HG03139 (cell line): ENCODE measurements at regions not wholly inside any gene's neighbourhood (a gene's known extent, or its start where the extent isn't known, plus 50 kb on each side); places are given as distances from the start of the nearest gene placed in this dataset.

Source experiments
- ATAC-seq: cut with Tn5 transposase; IDR thresholded peaks from one replicate; pipeline ENCODE4 v1.9.1; 2021; ENCODE audit not compliant: unreplicated experiment

GRCh38 chr4:57501720-57502119 lies 391.5 kb upstream of the IGFBP7 start:
- ATAC-seq: no peak

DNA sequence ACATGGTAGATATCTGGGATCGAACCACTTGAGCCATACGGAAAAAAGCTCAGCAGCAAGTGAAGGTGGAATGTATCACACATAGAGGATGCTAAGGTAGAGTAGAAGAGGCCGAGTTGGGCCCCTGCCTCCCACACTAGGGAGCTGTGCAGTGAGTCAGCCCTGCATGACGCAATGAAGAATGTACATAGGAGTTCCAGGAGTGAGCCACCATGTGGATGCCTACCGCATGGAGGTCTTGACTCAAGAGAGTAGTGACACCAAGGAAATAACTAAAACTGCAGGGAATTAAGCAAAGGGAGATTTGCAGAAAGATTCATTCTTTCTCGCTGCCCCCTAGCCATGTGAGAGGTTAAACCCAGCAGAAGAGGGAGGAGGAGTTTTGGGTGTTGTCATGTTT lies 389.6 kb upstream of the IGFBP7 start:
- no peak for ATAC-seq

GRCh38 chr4:57498251-57498650 lies 388.1 kb upstream of the IGFBP7 start:
- no peak for ATAC-seq

DNA sequence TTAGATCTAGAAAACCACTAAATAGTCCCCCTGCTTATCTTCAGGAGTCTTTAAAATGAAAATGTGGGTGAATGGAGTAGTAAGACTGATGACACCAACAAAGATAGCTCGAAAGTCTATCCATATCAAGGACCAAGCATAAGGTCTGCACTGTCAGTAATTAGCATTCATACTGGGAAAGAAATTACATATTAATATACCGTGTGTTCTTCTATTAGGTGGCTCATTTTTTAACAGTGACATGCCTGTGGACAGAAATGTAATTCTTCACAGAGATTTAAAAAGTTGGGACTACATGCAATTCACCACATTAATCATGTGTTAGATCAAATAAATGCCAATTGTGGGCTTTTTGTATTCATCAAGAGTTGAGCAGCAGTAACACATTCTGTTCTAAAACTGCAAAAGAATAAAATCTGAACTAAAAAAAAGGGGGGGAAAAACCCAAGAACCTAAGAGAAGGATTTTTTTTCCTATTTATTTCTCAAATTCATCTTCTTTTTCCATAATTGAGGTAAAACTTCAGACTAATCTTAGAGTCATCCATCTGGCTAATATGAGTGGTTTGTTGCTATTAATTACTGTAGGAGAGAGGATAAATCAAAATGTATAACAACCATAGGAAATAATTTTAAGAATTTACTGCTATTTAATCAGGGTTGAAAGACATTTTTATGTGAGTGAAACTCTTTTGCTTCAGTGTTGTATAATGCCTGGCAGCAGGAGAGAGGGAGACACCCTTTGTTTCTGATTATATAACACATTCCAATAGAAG lies 386.7 kb upstream of the IGFBP7 start:
- ATAC-seq: no peak

DNA sequence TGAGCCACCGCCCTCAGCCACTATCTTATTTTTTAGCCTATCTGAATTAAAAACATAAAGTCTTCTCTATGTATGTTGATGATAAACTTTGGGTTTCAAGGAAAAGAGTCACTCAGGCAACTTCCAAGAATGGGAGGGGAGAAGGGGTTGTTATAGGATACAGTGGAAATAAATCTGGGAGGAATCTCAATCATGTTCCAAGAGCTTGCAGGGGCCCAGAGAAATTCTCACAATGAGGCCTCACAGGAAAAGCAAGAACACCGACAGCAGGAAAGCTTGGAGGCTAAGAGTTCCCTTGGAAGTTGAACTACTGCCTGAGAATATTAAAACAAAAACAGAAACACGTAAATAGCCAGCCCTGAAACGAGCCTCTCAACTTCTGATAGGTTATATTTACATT lies 384.6 kb upstream of the IGFBP7 start:
- ATAC-seq: no peak

DNA sequence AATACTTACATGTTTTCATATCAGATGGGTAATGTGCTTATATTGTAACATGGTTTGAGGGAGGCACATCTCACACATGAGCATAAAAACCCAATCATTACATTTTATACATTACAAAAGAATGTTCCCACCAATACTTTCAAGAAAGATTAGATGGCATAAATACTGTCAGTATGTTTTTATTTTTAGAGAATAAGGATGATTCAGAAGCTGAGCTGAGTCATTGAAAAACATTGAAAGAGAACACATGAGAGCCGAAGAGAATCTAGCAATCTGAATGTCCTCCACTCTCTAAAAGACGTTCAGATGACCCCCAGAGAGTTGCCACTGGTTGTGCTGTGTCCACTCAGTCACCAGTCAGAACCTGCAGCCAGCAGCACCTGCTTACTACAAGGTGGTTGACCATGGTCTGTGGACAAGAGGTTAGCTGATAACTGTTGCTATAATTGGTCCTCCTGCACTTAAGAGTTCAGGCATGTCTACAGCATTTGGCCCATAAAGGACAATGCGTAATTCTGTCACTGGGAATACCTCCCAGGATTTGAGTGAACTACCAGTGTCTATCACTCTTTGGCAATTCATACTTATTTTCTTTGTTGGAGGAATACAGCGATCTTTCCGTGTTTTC lies 382.2 kb upstream of the IGFBP7 start:
- no peak for ATAC-seq

GRCh38 chr4:57491388-57491787 lies 381.2 kb upstream of the IGFBP7 start:
- ATAC-seq: no peak

GRCh38 chr4:57490520-57491255 lies 380.5 kb upstream of the IGFBP7 start:
- ATAC-seq: no peak

DNA sequence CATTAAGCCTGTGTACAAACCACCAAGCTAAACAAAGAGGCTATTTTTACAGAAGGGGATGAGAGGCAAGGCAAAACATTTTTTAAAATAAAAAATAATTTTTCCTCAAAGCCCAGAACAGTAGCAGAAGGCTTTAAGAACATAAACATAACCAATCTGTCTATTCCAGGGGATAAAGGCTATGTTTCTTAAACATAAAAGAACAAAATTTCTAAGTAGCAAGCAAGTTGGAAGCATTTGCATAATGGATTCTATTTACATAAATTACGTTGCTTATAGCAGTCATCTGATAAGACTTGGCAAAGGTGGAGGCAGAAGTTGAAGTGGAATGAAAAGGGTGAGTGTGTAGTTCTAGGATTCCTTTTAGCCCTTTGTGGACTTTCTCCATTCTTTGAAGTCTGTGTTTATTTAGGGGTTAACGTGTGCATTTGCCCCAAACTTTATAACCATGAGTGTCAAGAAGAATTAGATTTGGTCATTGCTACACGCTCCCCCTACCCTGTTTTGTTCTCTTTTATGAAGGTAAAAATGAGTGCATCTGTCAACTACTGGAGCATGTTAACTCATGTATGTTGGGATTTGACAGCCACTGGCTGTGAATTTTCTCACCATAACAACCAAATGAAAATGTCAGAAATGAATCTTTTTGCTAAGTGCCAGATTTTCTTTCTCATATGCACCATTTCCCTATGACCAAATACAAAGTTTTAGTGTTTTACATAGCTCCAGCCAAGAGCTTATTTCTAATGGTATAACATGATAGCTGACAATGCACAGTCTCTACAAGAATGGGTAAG lies 378.4 kb upstream of the IGFBP7 start:
- no peak for ATAC-seq

DNA sequence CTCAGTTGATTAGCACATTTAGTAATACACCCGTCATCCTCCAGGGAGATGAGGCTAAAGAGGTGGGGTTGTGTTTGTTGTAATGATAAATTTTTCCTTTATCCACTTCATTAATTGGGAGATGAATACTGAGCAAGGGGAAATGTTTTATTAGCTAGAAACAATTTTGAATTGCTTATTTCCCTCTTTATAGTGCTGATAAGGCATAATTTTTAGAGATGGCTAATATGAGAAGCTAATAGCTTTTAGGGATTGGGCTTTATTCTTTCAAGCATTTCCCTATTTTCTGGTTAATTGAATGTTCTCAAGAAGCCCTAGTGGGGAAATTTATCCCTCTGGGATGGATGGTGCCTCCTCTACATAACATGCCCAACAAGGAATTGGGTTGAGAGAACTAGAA lies 365.2 kb upstream of the IGFBP7 start:
- no peak for ATAC-seq

GRCh38 chr4:57465321-57466056 lies 355.3 kb upstream of the IGFBP7 start:
- ATAC-seq: no peak

- no peak for ATAC-seq
These were observed 352.7 kb upstream of the IGFBP7 start for GRCh38 chr4:57462843-57463242.

DNA sequence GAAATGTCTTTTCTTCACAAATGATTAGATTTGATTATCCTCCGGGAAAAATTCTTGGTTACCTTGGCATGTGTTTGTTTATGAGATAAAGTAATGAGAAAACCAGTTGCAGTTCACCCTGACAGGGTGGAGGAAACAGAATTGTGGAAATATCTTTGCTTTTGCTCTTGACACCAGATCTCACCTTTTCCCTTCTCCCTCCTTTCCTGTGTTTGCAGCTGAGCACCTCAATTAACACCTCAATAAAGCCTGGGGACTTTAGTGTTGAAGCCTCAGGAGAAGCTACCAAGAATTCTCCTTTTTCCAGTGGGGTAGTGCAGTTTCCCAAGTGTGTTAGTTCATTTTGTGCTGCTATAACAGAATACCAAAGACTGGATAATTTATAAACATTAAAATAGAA lies 350.8 kb upstream of the IGFBP7 start:
- no peak for ATAC-seq

DNA sequence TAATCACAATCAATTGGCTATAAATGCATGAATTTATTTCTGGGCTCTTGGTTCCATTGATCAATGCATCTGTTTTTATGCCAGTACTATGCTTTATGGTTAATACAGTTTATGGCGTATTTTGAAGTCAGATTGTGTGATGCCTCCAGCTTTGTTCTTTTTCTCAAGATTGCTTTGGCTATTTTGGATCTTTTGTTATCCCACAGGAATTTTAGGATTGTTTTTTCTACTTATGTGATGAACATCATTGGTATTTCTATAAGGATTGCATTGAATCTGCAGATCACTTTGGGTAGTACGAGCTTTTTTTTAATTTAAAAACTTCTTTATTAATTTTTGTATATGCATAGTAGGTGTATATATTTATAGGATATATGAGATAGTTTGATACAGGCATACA lies 338.7 kb upstream of the IGFBP7 start:
- no peak for ATAC-seq

GRCh38 chr4:57448452-57448851 lies 338.3 kb upstream of the IGFBP7 start:
- no peak for ATAC-seq

GRCh38 chr4:57446266-57446665 lies 336.1 kb upstream of the IGFBP7 start:
- ATAC-seq: no peak

- ATAC-seq: no peak
These were observed 335.5 kb upstream of the IGFBP7 start for GRCh38 chr4:57445686-57446085.

- no peak for ATAC-seq
These were observed 334.5 kb upstream of the IGFBP7 start for GRCh38 chr4:57444671-57445070.

DNA sequence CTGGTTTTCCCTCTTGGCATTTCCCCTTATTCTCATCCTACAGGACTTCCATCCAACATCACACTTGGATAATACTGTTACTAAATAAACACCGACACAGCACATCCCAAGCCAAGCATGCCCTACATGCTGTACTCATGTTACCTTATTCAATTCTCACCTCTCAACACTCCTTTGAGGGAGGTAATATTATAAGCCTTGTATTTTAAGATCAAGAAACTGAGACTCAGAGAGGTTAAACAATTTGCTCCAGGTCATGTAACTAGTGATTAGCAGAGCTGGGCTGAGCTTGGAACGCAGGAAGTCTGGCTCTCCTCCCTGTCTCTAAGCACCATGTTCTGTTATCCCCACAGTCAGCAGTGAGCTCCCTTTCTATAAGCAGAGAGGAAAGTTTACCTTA lies 333.6 kb upstream of the IGFBP7 start:
- ATAC-seq: no peak

GRCh38 chr4:57443308-57443707 lies 333.1 kb upstream of the IGFBP7 start:
- ATAC-seq: no peak

DNA sequence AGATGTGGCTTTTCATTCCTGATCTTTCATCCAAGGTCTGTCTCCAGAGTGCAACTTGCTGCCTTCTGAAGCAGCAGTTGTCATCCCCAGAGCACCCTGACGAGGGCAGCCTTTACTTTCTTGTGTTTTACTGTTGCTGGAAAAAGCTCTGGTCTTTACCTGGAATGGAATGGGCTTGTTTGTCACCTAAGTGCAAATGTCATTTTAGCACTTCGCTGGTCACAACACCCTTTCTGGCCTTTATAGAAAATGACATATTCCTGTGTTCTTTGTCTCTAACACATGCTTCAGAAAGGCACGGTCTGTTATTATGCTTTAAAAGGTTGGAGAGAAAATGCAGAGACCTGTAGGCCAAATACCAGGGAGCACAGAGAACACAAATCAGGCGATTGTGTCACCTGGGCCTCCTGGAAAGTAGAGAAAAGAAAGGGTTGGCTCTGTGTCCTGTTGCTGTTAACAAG lies 332.7 kb upstream of the IGFBP7 start:
- no peak for ATAC-seq
